K562 (cell line): ENCODE measurements at regions not wholly inside any gene's neighbourhood (a gene's known extent, or its start where the extent isn't known, plus 50 kb on each side); places are given as distances from the start of the nearest gene placed in this dataset.

Experiments used
- ATAC-seq: fragments of 200-7000 bp; cut with Tn5 transposase; 3 replicates; pipeline ENCODE4 v1.9.1; 2020; ENCODE audit warnings: moderate library complexity
- BruUV-seq: library from RNA; stranded (reverse); fragments of 400-500 nt; replicated peaks from 2 replicates; lab custom pipeline; 2021; lab: Mats Ljungman, UMichigan
- CTCF ChIA-PET: fragments of 300-600 bp; formaldehyde crosslinking; extraction: SDS; loops from one replicate; lab custom pipeline; 2021; ENCODE audit warnings: low intra/inter-chr PET ratio; lab: Yijun Ruan, JAX
- POLR2A ChIA-PET: fragments of 300-600, 350-650 bp; sonication (Branson Sonifier 250); formaldehyde crosslinking; extraction: SDS; loops from one replicate; lab custom pipeline; 2021; ENCODE audit warnings: antibody characterized with exemption, inconsistent platforms; lab: Yijun Ruan, JAX
- DNase-seq, 4 experiments: peaks; one replicate each; pipeline versions ENCODE4 v3.0.0 to v3.0.0-alpha.2; 2011 to 2018; ENCODE audit warnings: low spot score in 3 of 4, mixed read lengths in 3 of 4; ENCODE audit errors: extremely low read depth in 1 of 4
- FAIRE-seq: peaks from 2 replicates; lab custom pipeline; 2011; peaks lifted over from hg19 to GRCh38; lab: Jason Lieb, UNC
- H2AFZ ChIP-seq: 2 replicates; pipeline ENCODE4 v1.6.0; 2011; ENCODE audit warnings: low read depth, low read length, control low read depth, inconsistent platforms
- H3K27ac ChIP-seq: fragments of 200-600 bp; 3 replicates; pipeline ENCODE4 v1.8.0; 2011; ENCODE audit warnings: low read depth, mild to moderate bottlenecking, control low read depth, inconsistent platforms, low read length, moderate library complexity, mixed read lengths; ENCODE audit errors: extremely low read depth
- H3K27me3 ChIP-seq, 2 experiments: fragments of 300-600 bp in 1 of 2; 2 replicates in 1 of 2; 3 replicates in 1 of 2; pipeline versions ENCODE4 v1.6.0 to v1.8.0; 2011; ENCODE audit warnings: inconsistent platforms in 2 of 2, low read length in 2 of 2, mild to moderate bottlenecking in 1 of 2, mixed read lengths in 1 of 2, moderate library complexity in 1 of 2; ENCODE audit not compliant: control insufficient read depth in 2 of 2, insufficient read depth in 2 of 2
- H3K36me3 ChIP-seq: fragments of 300-600 bp; 3 replicates; pipeline ENCODE4 v1.8.0; 2011; ENCODE audit warnings: mild to moderate bottlenecking, low read length, inconsistent platforms; ENCODE audit not compliant: control insufficient read depth, insufficient read depth
- H3K4me1 ChIP-seq, 2 experiments: fragments of 200-600 bp in 1 of 2; replicated peaks in 1 of 2; 2 replicates in 1 of 2; 3 replicates in 1 of 2; pipeline versions ENCODE4 v1.5.1 to v1.8.0; 2011; ENCODE audit warnings: inconsistent platforms in 2 of 2, low read length in 2 of 2, mild to moderate bottlenecking in 1 of 2, mixed read lengths in 1 of 2, moderate library complexity in 1 of 2; ENCODE audit not compliant: control insufficient read depth in 2 of 2, insufficient read depth in 2 of 2
- H3K4me2 ChIP-seq: 2 replicates; pipeline ENCODE4 v1.6.1; 2011; ENCODE audit warnings: low read length, control low read depth, inconsistent platforms, mixed read lengths; ENCODE audit not compliant: insufficient read depth
- H3K4me3 ChIP-seq: fragments of 200-600 bp; sonication (generic), shearing (Covaris generic); 2 replicates; pipeline ENCODE4 v1.5.1; 2016; ENCODE audit warnings: control low read depth, inconsistent platforms
- H3K79me2 ChIP-seq: fragments of 200-600 bp; 3 replicates; pipeline ENCODE4 v1.8.0; 2011; ENCODE audit warnings: low read length, inconsistent platforms; ENCODE audit not compliant: control insufficient read depth, insufficient read depth
- H3K9ac ChIP-seq, 2 experiments: 2 replicates each; pipeline versions ENCODE4 v1.6.0 to v1.6.1; 2011; ENCODE audit warnings: low read depth in 2 of 2, low read length in 2 of 2, control low read depth in 1 of 2, inconsistent platforms in 1 of 2, mild to moderate bottlenecking in 1 of 2, mixed read lengths in 1 of 2; ENCODE audit not compliant: insufficient read depth in 1 of 2
- H3K9me1 ChIP-seq: one replicate; pipeline ENCODE4 v1.6.0; 2011; ENCODE audit warnings: inconsistent platforms, mild to moderate bottlenecking, low read length, moderate library complexity; ENCODE audit not compliant: control insufficient read depth, insufficient read depth
- H3K9me3 ChIP-seq: replicated peaks from 2 replicates; pipeline ENCODE4 v1.5.1; 2011; ENCODE audit warnings: low read depth, low read length, inconsistent platforms; ENCODE audit not compliant: control insufficient read depth, insufficient read depth
- H4K20me1 ChIP-seq: replicated peaks from 2 replicates; pipeline ENCODE4 v1.6.1; 2011; ENCODE audit warnings: low read length, inconsistent platforms, mixed read lengths; ENCODE audit not compliant: control insufficient read depth, insufficient read depth
- CCNT2 ChIP-seq: IDR thresholded peaks from 2 replicates; pipeline ENCODE4 v1.6.1; 2011; ENCODE audit warnings: borderline replicate concordance, low read depth, mild to moderate bottlenecking, moderate library complexity, mixed read lengths, low read length; ENCODE audit not compliant: insufficient read length; ENCODE audit errors: extremely low read depth
- EHMT2 ChIP-seq: fragments of 450-650 bp; IDR thresholded peaks from 2 replicates; pipeline ENCODE4 v1.6.1; 2018; ENCODE audit warnings: antibody characterized with exemption
- ETV6 ChIP-seq, 3 experiments: fragments of 150-350 bp in 1 of 3; sonication (generic) in 1 of 3; formaldehyde crosslinking in 1 of 3; IDR thresholded peaks; 2 replicates each; pipeline versions ENCODE4 v1.6.1 to v1.8.0; 2014 to 2022; ENCODE audit warnings: borderline replicate concordance in 2 of 3, low read depth in 2 of 3, antibody characterized with exemption in 1 of 3, low read length in 1 of 3, mild to moderate bottlenecking in 1 of 3, missing genetic modification reagents in 1 of 3
- HOXB6 ChIP-seq: fragments of 250-450 bp; sonication (Bioruptor Pico); IDR thresholded peaks from 2 replicates; pipeline ENCODE4 v1.5.1; 2022; ENCODE audit warnings: mild to moderate bottlenecking, borderline replicate concordance
- IRF2 ChIP-seq: sonication (generic); formaldehyde crosslinking; IDR thresholded peaks from 2 replicates; pipeline ENCODE4 v1.8.1; 2022; ENCODE audit warnings: mild to moderate bottlenecking, missing genetic modification reagents
- L3MBTL2 ChIP-seq: fragments of 450-650 bp; IDR thresholded peaks from 2 replicates; pipeline ENCODE4 v1.6.1; 2016; ENCODE audit warnings: mild to moderate bottlenecking, moderate library complexity
- MTA3 ChIP-seq: fragments of 450-650 bp; formaldehyde crosslinking; IDR thresholded peaks from 2 replicates; pipeline ENCODE4 v1.6.1; 2017; ENCODE audit warnings: mild to moderate bottlenecking, borderline replicate concordance
- NBN ChIP-seq: fragments of 450-650 bp; IDR thresholded peaks from 2 replicates; pipeline ENCODE4 v1.6.1; 2016; ENCODE audit warnings: low read depth, mild to moderate bottlenecking
- NFE2 ChIP-seq: IDR thresholded peaks from 2 replicates; pipeline ENCODE4 v1.6.1; 2014; ENCODE audit warnings: antibody characterized with exemption, low read depth
- NFIX ChIP-seq: fragments of 250-450 bp; sonication (Bioruptor Pico); IDR thresholded peaks from 2 replicates; pipeline ENCODE4 v1.4.0; 2020; ENCODE audit warnings: low read depth, mild to moderate bottlenecking, moderate library complexity
- PHTF2 ChIP-seq: fragments of 250-450 bp; sonication (Bioruptor Pico); IDR thresholded peaks from 2 replicates; pipeline ENCODE4 v1.5.0; 2021; ENCODE audit warnings: mild to moderate bottlenecking
- PML ChIP-seq: IDR thresholded peaks from 2 replicates; pipeline ENCODE4 v1.6.1; 2012; ENCODE audit warnings: low read length, inconsistent platforms
- POLR2B ChIP-seq: fragments of 450-650 bp; IDR thresholded peaks from 2 replicates; pipeline ENCODE4 v1.6.1; 2018; ENCODE audit warnings: low read depth; ENCODE audit not compliant: partially characterized antibody
- RBM15 ChIP-seq: fragments of 200-400 bp; formaldehyde crosslinking; IDR thresholded peaks from 2 replicates; pipeline ENCODE4 v1.6.1; 2018; ENCODE audit warnings: mild to moderate bottlenecking, low read length, moderate library complexity; ENCODE audit not compliant: insufficient read depth
- RCOR1 ChIP-seq, 2 experiments: IDR thresholded peaks; 2 replicates each; pipeline ENCODE4 v1.6.1; 2012; ENCODE audit warnings: low read depth in 2 of 2, low read length in 2 of 2, borderline replicate concordance in 1 of 2, improper control_type of control experiment in 1 of 2
- SREBF1 ChIP-seq: fragments of 150-350 bp; IDR thresholded peaks from 2 replicates; pipeline ENCODE4 v1.6.1; 2014; ENCODE audit warnings: antibody characterized with exemption, low read depth, low read length, borderline replicate concordance
- TCF7L2 ChIP-seq: fragments of 150-350 bp; IDR thresholded peaks from 2 replicates; pipeline ENCODE4 v1.6.1; 2016; ENCODE audit warnings: low read depth, mild to moderate bottlenecking, low read length, moderate library complexity
- XRCC5 ChIP-seq: fragments of 200-400 bp; formaldehyde crosslinking; IDR thresholded peaks from 2 replicates; pipeline ENCODE4 v1.6.1; 2017; ENCODE audit warnings: low read depth, mild to moderate bottlenecking, low read length
- ZBTB34 ChIP-seq: fragments of 250-450 bp; sonication (Bioruptor Pico); IDR thresholded peaks from 2 replicates; pipeline ENCODE4 v1.8.0; 2021; ENCODE audit warnings: mild to moderate bottlenecking, moderate library complexity
- ZNF408 ChIP-seq: fragments of 250-450 bp; sonication (Bioruptor Pico); IDR thresholded peaks from 2 replicates; pipeline ENCODE4 v1.4.0; 2020; ENCODE audit warnings: low read depth, mild to moderate bottlenecking, moderate library complexity
- WGBS: fragments of 100-300 bp; shearing (Covaris generic); methylation state at CpG from one replicate; pipeline ENCODE4 v1.1.6; 2016; ENCODE audit warnings: low coverage, mixed read lengths; ENCODE audit not compliant: insufficient coverage; ENCODE audit errors: missing lambda C conversion rate; 5-methylcytosine and 5-hydroxymethylcytosine counted together
- in situ Hi-C: fragments of 300-500 bp; cut with MboI; formaldehyde crosslinking; loops from 4 replicates; pipeline ENCODE4 v1.15.0; 2018; ENCODE audit warnings: inconsistent platforms, mixed read lengths
- intact Hi-C: fragments of 100-400 bp; cut with micrococcal nuclease; formaldehyde crosslinking; loops from 2 replicates; pipeline ENCODE4 v1.14.2; 2022

GRCh38 chr17:33651686-33652085 is 358.6 kb upstream of the ASIC2 start (continued):
- no peak for TF ChIP-seq ETV6 (IDR thresholded peaks at IDR 0.05; ENCODE audit: borderline replicate concordance in 1 of 2, low read depth in 2 of 2, low read length in 1 of 2)
- TF ChIP-seq ETV6 (CRISPR knock-in tag; IDR thresholded peaks at IDR 0.05; ENCODE audit: borderline replicate concordance) = no peak
- no peak for TF ChIP-seq SREBF1
- TF ChIP-seq L3MBTL2 = no peak
- 0 out of 4 replicates have a peak, but pooled peaks of 1 of the 2 experiments have one; percentile 9 for TF ChIP-seq RCOR1 (IDR thresholded peaks at IDR 0.05; ENCODE audit: borderline replicate concordance in 1 of 2, low read depth in 2 of 2, low read length in 2 of 2)
- no peak for TF ChIP-seq POLR2B
- no peak for TF ChIP-seq HOXB6 (CRISPR knock-in tag)
- no peak for TF ChIP-seq TCF7L2
- no peak for TF ChIP-seq ZNF408 (CRISPR knock-in tag)
- TF ChIP-seq MTA3 = no peak
- TF ChIP-seq NBN = no peak
- TF ChIP-seq PML = no peak

- Histone ChIP-seq H3K4me3 (no peak overlapping the region), H3K4me1 (no peaks in the 10 kb centered on the region), H3K36me3 (no peaks in the 10 kb centered on the region), H3K79me2 (no peaks in the 10 kb centered on the region), H3K9me3 (no peaks in the 10 kb centered on the region), H3K9me1 (no peaks in the 10 kb centered on the region), H3K27me3 (peaks cover 0 to 2% of the 10 kb centered on the region in 2 experiments; a peak in 3 of 5 replicates), H2AFZ (no peak overlapping the region)
- intact Hi-C loops = no loop called here
- in situ Hi-C loops = no loop called here
- no peak for DNase-seq
- BruUV-seq = no TSS peak
- FAIRE-seq = no peak
- TF ChIP-seq RBM15 = no peak
- no peak for TF ChIP-seq XRCC5
- no peak for TF ChIP-seq NFE2
- TF ChIP-seq ZBTB34 (CRISPR knock-in tag) = no peak
- TF ChIP-seq NFIX (CRISPR knock-in tag) = no peak
- TF ChIP-seq PHTF2 (CRISPR knock-in tag) = no peak
- TF ChIP-seq IRF2 (CRISPR knock-in tag) = no peak
- TF ChIP-seq EHMT2 = no peak
- no peak for TF ChIP-seq CCNT2
- TF ChIP-seq, all 486 proteins: peak for 0
- H3K9ac ChIP-seq = no peak overlapping the region
- 1% methylated on average over 6 of the region's 6 CpGs for WGBS
- no peak overlapping the region for H3K4me2 ChIP-seq
- no peak overlapping the region for H3K27ac ChIP-seq
- POLR2A ChIA-PET = interaction anchor here (1.4 to 1.5 kb wide), 3 partner anchors 11 to 832 kb away, joined by 3 read pairs; no protein-coding TSS in a partner anchor
- no peak for ATAC-seq
- H4K20me1 ChIP-seq = peaks cover 3% of the 10 kb centered on the region; the same call in 1 of the 2 replicates
- CTCF ChIA-PET = no interaction called here
Observed at GRCh38 chr17:33652731-33653398, 359.8 kb upstream of the ASIC2 start.
